Upper lobe of left lung (tissue), 4 donors: ENCODE measurements at regions not wholly inside any gene's neighbourhood (a gene's known extent, or its start where the extent isn't known, plus 50 kb on each side); places are given as distances from the start of the nearest gene placed in this dataset.

Source experiments
- CTCF ChIP-seq, 6 experiments: fragments of 450-650 bp in 4 of 6; fragments of 200-600 bp in 2 of 6; sonication (generic) in 2 of 6; IDR thresholded peaks; one replicate each; pipeline ENCODE4 v1.5.1; 2016 to 2019; ENCODE audit warnings: antibody characterized with exemption in 6 of 6
- POLR2A ChIP-seq, 4 donors: fragments of 450-650 bp; IDR thresholded peaks; one replicate each; pipeline ENCODE4 v1.5.1; 2016 to 2017; ENCODE audit warnings: antibody characterized with exemption in 4 of 4, mild to moderate bottlenecking in 2 of 4
- POLR2AphosphoS5 ChIP-seq, 2 donors: sonication (generic); formaldehyde crosslinking; IDR thresholded peaks; one replicate each; pipeline ENCODE4 v1.5.1; 2017; ENCODE audit warnings: antibody characterized with exemption in 2 of 2

GRCh38 chr10:47167591-47167990, 132.4 kb upstream of the GDF10 start:
- TF ChIP-seq CTCF (IDR thresholded peaks at IDR 0.05) (no peak), POLR2A (IDR thresholded peaks at IDR 0.05) (no peak), POLR2AphosphoS5 (IDR thresholded peaks at IDR 0.05) (no peak)
